ENCODE measurements at regions not wholly inside any gene's neighbourhood (a gene's known extent, or its start where the extent isn't known, plus 50 kb on each side); places are given as distances from the start of the nearest gene placed in this dataset.
"Not testable (repeated sequence)": the region's sequence is repeated elsewhere in the genome, so short reads cannot be mapped to it uniquely, and the experiment has no call there.

DNA sequence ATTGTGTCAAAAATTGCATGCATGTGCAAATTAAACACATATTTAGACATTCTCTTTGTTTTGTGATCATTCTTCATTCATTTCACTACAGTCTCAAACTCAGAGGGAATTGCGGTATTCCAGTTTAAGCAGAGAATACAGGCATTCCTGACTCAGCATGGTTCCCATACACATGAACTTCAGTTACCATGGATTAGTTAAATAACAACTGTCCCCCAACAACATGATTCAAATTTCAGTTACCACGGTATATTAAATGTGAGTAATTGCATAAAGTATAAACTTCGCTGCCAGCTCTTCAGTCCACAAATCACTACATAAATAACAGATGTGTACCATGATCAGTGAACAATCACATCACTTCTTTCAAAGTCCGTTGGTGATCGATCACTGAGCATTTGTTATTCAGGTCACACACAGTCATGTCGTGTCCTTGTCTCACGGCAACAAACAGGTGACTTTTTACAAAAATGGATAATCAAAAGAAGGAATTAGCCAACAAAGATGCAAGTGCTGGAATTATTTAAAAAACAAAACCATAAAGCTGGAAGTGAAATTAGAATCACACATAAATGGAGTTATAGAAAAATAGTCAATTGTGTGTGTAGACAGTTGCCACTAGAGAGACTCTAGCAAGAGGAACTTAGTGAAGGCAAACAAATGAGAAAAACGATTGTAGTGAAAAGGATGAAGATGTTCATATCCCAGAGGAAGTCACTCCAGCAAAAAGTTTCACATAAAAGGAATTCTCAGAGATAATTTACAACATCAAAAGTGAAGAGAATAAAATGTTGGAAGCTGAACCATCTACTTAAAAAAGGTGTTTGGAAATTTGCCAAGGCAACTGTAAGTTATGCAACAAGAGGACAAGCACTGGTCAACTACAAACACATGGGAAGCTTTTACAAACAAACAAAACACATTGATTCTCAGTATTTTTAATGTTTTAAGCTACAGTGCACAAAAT, 138.6 kb upstream of the SMARCAD1 start:
- DNase-seq (ENCODE audit: low read depth, low spot score) = peak; percentile 33
- H3K4me1 ChIP-seq (ENCODE audit: control insufficient read depth, insufficient read depth, low read length) = no peaks in the 10 kb centered on the region
- H3K27me3 ChIP-seq (ENCODE audit: control insufficient read depth, insufficient read depth, low read length) = no peaks in the 10 kb centered on the region
- H3K4me3 ChIP-seq (ENCODE audit: low read length) = no peak overlapping the region
- H3K36me3 ChIP-seq (ENCODE audit: control insufficient read depth, insufficient read depth, low read length) = no peaks in the 10 kb centered on the region
- WGBS (ENCODE audit: insufficient coverage, insufficient read length) = no CpG with 5 or more reads among the region's 8 CpGs
- no peaks in the 10 kb centered on the region for H3K9me3 ChIP-seq (ENCODE audit: control insufficient read depth, insufficient read depth, low read length)
- no peak overlapping the region for H3K27ac ChIP-seq (ENCODE audit: low read length)

DNA sequence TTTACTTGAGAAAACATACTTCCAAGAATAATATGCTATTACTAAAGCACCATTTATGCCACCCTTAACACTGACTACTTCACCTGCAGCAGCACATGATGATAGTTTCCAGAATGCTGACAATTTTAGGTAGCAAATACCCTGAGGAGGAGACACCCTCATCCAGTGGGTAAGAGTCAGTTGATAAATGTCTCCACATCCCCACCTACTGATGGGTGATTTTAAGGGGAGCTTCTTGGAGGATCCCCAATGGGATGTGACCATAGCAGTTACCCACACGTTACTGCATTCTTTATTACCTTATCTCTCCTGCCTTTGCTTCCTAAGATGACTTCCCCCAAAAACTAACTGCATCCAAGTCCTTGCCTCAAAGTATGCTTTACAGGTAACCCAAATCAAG, 131.2 kb upstream of the SMARCAD1 start:
- Histone ChIP-seq H3K36me3 (ENCODE audit: control insufficient read depth, insufficient read depth, low read length) (0 out of 2 replicates have a peak, but pooled peaks cover 3% of the 10 kb centered on the region), H3K4me1 (ENCODE audit: control insufficient read depth, insufficient read depth, low read length) (no peaks in the 10 kb centered on the region), H3K27ac (ENCODE audit: low read length) (no peak overlapping the region), H3K27me3 (ENCODE audit: control insufficient read depth, insufficient read depth, low read length) (no peaks in the 10 kb centered on the region), H3K9me3 (ENCODE audit: control insufficient read depth, insufficient read depth, low read length) (peaks cover 3% of the 10 kb centered on the region), H3K4me3 (ENCODE audit: low read length) (no peak overlapping the region)
- no CpG with 5 or more reads among the region's 1 CpG for WGBS (ENCODE audit: insufficient coverage, insufficient read length)
- no peak for DNase-seq (ENCODE audit: low read depth, low spot score)

DNA sequence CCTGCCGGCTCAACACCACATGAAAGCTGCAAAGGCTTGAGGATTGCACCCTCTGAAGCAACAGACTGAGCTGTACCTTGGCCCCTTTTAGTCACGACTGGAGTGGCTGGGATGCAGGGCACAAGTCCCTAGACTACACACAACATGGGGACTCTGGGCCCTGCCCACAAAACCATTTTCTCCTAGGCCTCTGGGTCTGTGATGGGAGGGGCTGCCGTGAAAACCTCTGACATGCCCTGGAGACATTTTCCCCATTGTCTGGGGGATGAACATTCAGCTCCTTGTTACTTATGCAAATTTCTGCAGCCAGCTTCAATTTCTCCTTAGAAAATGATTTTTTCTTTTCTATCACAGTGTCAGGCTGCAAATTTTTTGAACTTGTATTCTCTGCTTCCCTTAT, 123.5 kb upstream of the SMARCAD1 start:
- WGBS (ENCODE audit: insufficient coverage, insufficient read length) = no CpG with 5 or more reads among the region's 3 CpGs
- 0 out of 2 replicates have a peak, but pooled peaks cover 3% of the 10 kb centered on the region for H3K36me3 ChIP-seq (ENCODE audit: control insufficient read depth, insufficient read depth, low read length)
- no peak overlapping the region for H3K4me3 ChIP-seq (ENCODE audit: low read length)
- peaks cover 3% of the 10 kb centered on the region for H3K9me3 ChIP-seq (ENCODE audit: control insufficient read depth, insufficient read depth, low read length)
- H3K27ac ChIP-seq (ENCODE audit: low read length) = no peak overlapping the region
- no peaks in the 10 kb centered on the region for H3K4me1 ChIP-seq (ENCODE audit: control insufficient read depth, insufficient read depth, low read length)
- H3K27me3 ChIP-seq (ENCODE audit: control insufficient read depth, insufficient read depth, low read length) = no peaks in the 10 kb centered on the region
- no peak for DNase-seq (ENCODE audit: low read depth, low spot score)

DNA sequence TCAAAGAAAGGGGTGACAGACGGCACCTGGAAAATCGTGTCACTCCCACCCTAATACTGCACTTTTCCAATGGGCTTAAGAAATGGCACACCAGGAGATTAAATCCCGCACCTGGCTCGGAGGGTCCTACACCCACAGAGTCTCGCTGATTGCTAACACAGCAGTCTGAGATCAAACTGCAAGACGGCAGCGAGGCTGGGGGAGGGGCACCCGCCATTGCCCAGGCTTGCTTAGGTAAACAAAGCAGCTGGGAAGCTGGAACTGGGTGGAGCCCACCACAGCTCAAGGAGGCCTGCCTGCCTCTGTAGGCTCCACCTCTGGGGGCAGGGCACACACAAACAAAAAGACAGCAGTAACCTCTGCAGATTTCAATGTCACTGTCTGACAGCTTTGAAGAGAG, 108.5 kb upstream of the SMARCAD1 start:
- not testable (repeated sequence) for H3K27ac ChIP-seq (ENCODE audit: low read length); H3K9me3 ChIP-seq (ENCODE audit: control insufficient read depth, insufficient read depth, low read length); DNase-seq (ENCODE audit: low read depth, low spot score); H3K4me1 ChIP-seq (ENCODE audit: control insufficient read depth, insufficient read depth, low read length); H3K27me3 ChIP-seq (ENCODE audit: control insufficient read depth, insufficient read depth, low read length); H3K36me3 ChIP-seq (ENCODE audit: control insufficient read depth, insufficient read depth, low read length); H3K4me3 ChIP-seq (ENCODE audit: low read length)
- WGBS (ENCODE audit: insufficient coverage, insufficient read length) = no CpG with 5 or more reads among the region's 8 CpGs

DNA sequence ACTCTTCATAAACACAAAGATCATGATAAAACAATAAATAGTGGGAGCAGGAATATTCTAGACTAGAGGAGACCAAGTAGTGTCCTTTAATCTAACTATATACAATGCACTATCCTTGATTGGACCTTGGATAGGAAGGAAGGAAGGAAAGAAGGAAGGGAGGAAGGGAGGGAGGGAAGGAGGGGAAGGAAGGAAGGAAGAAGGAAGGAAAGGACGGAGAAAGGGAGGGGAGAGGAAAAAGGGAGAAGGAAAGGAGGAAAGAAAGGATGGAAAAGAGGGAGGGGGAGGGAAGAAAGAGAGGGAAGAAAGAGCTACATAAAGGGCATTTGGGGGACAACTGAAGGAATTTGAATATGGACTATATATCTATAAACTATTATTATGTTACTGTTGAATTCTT, 95.0 kb upstream of the SMARCAD1 start:
- H3K27me3 ChIP-seq (ENCODE audit: control insufficient read depth, insufficient read depth, low read length) = no peaks in the 10 kb centered on the region
- no CpG with 5 or more reads among the region's 1 CpG for WGBS (ENCODE audit: insufficient coverage, insufficient read length)
- no peaks in the 10 kb centered on the region for H3K4me1 ChIP-seq (ENCODE audit: control insufficient read depth, insufficient read depth, low read length)
- no peaks in the 10 kb centered on the region for H3K9me3 ChIP-seq (ENCODE audit: control insufficient read depth, insufficient read depth, low read length)
- no peak overlapping the region for H3K27ac ChIP-seq (ENCODE audit: low read length)
- no peak for DNase-seq (ENCODE audit: low read depth, low spot score)
- H3K4me3 ChIP-seq (ENCODE audit: low read length) = no peak overlapping the region
- no peaks in the 10 kb centered on the region for H3K36me3 ChIP-seq (ENCODE audit: control insufficient read depth, insufficient read depth, low read length)

DNA sequence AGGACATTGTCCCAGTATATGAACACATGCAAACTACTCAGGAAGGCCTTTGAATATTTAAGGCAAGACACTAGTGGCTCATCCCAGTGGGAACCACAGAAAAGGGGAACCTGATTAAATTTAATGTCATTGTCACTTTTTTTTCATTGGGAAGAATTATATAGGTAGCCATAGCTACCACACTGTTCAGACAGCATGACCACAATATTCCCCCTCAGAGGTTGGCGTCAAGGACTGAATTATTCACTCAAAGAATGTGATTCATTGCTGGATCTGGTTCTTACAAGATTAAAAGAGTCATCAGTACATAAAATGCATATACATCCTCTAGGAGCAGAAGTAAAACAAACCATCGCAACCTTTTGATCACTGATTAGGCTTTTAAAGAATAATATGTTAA, 92.0 kb upstream of the SMARCAD1 start:
- Histone ChIP-seq H3K9me3 (ENCODE audit: control insufficient read depth, insufficient read depth, low read length) (no peaks in the 10 kb centered on the region), H3K27me3 (ENCODE audit: control insufficient read depth, insufficient read depth, low read length) (no peaks in the 10 kb centered on the region), H3K4me1 (ENCODE audit: control insufficient read depth, insufficient read depth, low read length) (no peaks in the 10 kb centered on the region), H3K36me3 (ENCODE audit: control insufficient read depth, insufficient read depth, low read length) (no peaks in the 10 kb centered on the region), H3K4me3 (ENCODE audit: low read length) (no peak overlapping the region), H3K27ac (ENCODE audit: low read length) (no peak overlapping the region)
- DNase-seq (ENCODE audit: low read depth, low spot score) = no peak
- no CpG with 5 or more reads among the region's 2 CpGs for WGBS (ENCODE audit: insufficient coverage, insufficient read length)

DNA sequence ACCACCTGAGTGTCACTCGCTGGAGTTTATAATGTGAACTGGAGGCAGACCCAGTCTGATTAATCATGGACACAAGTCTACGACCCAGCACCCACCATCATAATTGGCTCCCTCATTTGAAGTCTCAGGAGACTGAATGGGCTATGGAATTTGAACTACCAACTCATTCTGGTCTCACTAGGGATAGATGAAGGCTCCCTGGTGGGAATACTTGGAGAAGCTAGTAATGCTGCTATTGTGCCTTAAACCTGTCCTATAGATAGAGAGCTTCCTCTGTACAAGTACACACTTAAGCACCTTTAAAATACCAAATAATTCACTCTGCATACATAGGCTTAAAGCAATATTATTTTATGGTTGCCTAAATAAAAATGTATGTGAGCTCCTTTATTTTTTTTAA, 90.8 kb upstream of the SMARCAD1 start:
- DNase-seq (ENCODE audit: low read depth, low spot score) = no peak
- H3K4me3 ChIP-seq (ENCODE audit: low read length) = no peak overlapping the region
- H3K36me3 ChIP-seq (ENCODE audit: control insufficient read depth, insufficient read depth, low read length) = no peaks in the 10 kb centered on the region
- no peaks in the 10 kb centered on the region for H3K4me1 ChIP-seq (ENCODE audit: control insufficient read depth, insufficient read depth, low read length)
- no peaks in the 10 kb centered on the region for H3K27me3 ChIP-seq (ENCODE audit: control insufficient read depth, insufficient read depth, low read length)
- no peaks in the 10 kb centered on the region for H3K9me3 ChIP-seq (ENCODE audit: control insufficient read depth, insufficient read depth, low read length)
- no CpG with 5 or more reads among the region's 2 CpGs for WGBS (ENCODE audit: insufficient coverage, insufficient read length)
- no peak overlapping the region for H3K27ac ChIP-seq (ENCODE audit: low read length)

DNA sequence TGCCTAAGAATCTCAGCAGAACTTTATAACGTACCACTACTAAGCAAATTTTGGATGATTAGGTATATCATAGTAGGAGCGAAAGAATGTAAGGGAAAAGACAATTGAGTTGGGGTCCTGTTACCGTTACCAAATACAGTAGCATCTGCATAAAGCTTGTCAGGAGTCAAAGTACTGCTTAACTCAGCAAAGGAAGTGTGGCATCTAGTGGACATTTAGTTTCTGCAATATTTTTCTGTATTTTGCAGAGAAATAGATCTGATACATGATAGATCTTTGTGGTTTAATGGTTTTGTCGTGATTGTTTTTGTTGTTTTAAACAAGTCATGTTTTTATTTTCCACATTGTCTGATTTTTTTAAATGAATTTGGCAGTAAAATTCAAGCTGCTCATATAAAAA, 81.0 kb upstream of the SMARCAD1 start:
- H3K4me3 ChIP-seq (ENCODE audit: low read length) = no peak overlapping the region
- no peak for DNase-seq (ENCODE audit: low read depth, low spot score)
- 100% methylated on average over 1 of the region's 4 CpGs for WGBS (ENCODE audit: insufficient coverage, insufficient read length)
- no peaks in the 10 kb centered on the region for H3K9me3 ChIP-seq (ENCODE audit: control insufficient read depth, insufficient read depth, low read length)
- no peaks in the 10 kb centered on the region for H3K36me3 ChIP-seq (ENCODE audit: control insufficient read depth, insufficient read depth, low read length)
- H3K27me3 ChIP-seq (ENCODE audit: control insufficient read depth, insufficient read depth, low read length) = no peaks in the 10 kb centered on the region
- H3K4me1 ChIP-seq (ENCODE audit: control insufficient read depth, insufficient read depth, low read length) = no peaks in the 10 kb centered on the region
- no peak overlapping the region for H3K27ac ChIP-seq (ENCODE audit: low read length)

DNA sequence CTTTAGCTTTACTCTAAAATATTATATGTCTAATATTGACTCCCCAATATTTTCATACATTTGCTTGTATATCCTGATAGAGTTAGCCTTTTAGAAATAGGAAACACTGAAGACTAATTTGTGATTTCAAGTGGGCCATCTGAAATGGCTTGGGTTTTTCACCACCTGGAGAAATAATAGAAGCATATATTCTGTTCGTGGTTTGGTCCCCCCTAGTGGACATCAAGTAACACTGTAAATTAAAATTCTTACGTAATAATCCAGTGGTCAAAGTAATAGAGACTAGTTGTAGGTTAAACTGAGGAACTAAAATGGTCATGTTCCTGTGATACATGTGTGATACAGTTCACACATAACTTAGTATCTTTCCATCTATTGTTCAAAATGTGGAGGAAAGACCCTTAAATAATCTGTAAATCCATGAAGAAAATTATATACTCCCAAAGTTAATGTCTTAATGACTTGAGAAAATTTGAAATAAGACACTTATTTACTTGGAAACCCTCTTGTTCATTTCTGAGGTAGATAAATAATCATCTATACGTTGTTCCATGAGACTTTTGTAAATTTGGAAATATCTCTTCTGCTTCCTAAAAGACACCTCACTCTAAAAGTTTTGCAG, 79.8 kb upstream of the SMARCAD1 start:
- DNase-seq (ENCODE audit: low read depth, low spot score) = no peak
- Histone ChIP-seq H3K27me3 (ENCODE audit: control insufficient read depth, insufficient read depth, low read length) (no peaks in the 10 kb centered on the region), H3K4me3 (ENCODE audit: low read length) (no peak overlapping the region), H3K27ac (ENCODE audit: low read length) (no peak overlapping the region), H3K9me3 (ENCODE audit: control insufficient read depth, insufficient read depth, low read length) (no peaks in the 10 kb centered on the region), H3K36me3 (ENCODE audit: control insufficient read depth, insufficient read depth, low read length) (no peaks in the 10 kb centered on the region), H3K4me1 (ENCODE audit: control insufficient read depth, insufficient read depth, low read length) (no peaks in the 10 kb centered on the region)
- no CpG with 5 or more reads among the region's 3 CpGs for WGBS (ENCODE audit: insufficient coverage, insufficient read length)

DNA sequence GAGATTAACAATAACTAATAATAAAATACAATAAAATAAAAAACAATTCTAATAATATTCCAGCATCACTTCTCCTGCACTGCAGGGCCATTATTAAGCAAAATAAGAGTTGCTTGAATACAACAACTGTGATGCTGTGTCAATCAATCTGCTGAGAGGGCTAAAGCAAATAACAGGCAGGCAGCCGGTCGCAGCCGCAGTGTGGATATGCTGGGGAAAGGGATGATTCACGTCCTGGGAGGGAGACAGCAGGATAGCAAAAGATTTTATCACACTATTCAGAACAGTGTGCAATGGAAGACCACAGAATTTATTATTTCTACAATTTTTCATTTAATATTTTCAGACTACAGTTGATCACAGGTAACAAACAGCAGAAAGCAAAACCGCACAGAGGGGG, 76.5 kb upstream of the SMARCAD1 start:
- no peaks in the 10 kb centered on the region for H3K27me3 ChIP-seq (ENCODE audit: control insufficient read depth, insufficient read depth, low read length)
- H3K4me1 ChIP-seq (ENCODE audit: control insufficient read depth, insufficient read depth, low read length) = no peaks in the 10 kb centered on the region
- DNase-seq (ENCODE audit: low read depth, low spot score) = no peak
- H3K4me3 ChIP-seq (ENCODE audit: low read length) = no peak overlapping the region
- H3K9me3 ChIP-seq (ENCODE audit: control insufficient read depth, insufficient read depth, low read length) = no peaks in the 10 kb centered on the region
- no CpG with 5 or more reads among the region's 5 CpGs for WGBS (ENCODE audit: insufficient coverage, insufficient read length)
- no peaks in the 10 kb centered on the region for H3K36me3 ChIP-seq (ENCODE audit: control insufficient read depth, insufficient read depth, low read length)
- H3K27ac ChIP-seq (ENCODE audit: low read length) = no peak overlapping the region
